GM12875 (cell line): ENCODE measurements at regions not wholly inside any gene's neighbourhood (a gene's known extent, or its start where the extent isn't known, plus 50 kb on each side); places are given as distances from the start of the nearest gene placed in this dataset.

ENCODE experiments used
- H3K4me3 ChIP-seq: one replicate; pipeline ENCODE4 v1.5.1; 2011; ENCODE audit warnings: low read depth, low read length, control low read depth
- TF ChIP-seq, protein P1 (sequence below): IDR thresholded peaks from 2 replicates; pipeline ENCODE4 v1.5.1; 2011; ENCODE audit warnings: low read depth, mild to moderate bottlenecking, control low read depth, inconsistent platforms, low read length, moderate library complexity, borderline replicate concordance; ENCODE audit not compliant: insufficient read depth

DNA sequence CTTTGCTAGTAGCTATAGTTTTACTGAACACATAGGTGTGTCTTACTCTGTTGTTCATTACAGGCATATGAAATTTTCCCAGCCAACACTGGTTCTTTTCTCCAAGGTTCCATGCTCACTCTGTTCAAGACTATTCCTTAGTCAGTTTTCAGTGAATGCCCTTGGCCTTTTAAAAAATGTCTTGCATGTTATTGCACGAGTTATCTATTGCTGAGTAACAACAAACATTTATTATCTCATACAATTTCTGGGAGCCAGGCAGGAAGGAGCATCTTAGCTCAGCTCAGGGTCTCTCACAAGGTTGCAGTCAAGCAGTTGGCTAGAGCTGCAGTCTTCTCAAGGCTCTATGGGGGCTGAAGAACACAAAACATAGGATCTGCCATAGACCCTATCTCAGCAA, 223.5 kb downstream of the BTG1 start:
- H3K4me3 ChIP-seq = no peak overlapping the region
- TF ChIP-seq, protein P1, sequence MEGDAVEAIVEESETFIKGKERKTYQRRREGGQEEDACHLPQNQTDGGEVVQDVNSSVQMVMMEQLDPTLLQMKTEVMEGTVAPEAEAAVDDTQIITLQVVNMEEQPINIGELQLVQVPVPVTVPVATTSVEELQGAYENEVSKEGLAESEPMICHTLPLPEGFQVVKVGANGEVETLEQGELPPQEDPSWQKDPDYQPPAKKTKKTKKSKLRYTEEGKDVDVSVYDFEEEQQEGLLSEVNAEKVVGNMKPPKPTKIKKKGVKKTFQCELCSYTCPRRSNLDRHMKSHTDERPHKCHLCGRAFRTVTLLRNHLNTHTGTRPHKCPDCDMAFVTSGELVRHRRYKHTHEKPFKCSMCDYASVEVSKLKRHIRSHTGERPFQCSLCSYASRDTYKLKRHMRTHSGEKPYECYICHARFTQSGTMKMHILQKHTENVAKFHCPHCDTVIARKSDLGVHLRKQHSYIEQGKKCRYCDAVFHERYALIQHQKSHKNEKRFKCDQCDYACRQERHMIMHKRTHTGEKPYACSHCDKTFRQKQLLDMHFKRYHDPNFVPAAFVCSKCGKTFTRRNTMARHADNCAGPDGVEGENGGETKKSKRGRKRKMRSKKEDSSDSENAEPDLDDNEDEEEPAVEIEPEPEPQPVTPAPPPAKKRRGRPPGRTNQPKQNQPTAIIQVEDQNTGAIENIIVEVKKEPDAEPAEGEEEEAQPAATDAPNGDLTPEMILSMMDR = no peak

DNA sequence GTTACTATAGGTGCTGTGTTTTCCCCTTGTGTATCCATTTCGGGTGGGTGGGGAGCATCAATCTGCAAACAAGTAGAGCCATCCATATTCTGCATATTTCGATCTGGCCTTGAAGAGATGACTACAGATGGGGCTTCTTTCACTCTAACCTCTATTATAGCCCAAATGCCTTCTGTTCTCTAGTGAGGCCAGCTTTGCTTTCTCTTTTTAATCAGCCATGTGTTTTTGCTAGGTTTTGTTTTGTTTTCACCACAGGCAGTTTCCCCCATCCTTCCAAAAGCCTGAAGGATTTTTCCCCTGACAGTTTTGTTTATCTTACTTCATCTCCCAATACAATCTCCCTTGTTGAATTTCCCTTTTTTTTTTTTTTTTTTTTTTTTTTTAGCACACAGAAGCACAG, 224.1 kb downstream of the BTG1 start:
- TF ChIP-seq, protein P1 = no peak
- no peak overlapping the region for H3K4me3 ChIP-seq

DNA sequence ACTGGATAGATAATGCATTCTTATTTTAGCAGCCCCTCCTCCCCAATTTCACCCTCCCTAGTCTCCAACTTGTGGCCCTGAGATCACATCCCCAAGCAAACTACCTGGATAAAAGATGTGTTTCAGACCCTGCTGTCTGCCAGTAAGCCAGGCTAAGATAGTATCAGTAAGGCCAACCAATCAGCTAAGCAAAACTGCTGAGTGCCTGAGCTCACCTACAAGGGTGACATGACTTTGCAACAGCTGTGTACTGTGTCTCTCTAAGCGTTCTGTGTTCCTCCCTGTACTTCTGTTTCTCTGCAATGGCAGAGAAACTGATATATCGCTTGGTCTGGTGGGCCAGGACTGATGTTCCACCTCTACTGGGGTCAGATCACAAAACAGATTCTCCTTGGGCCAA, 224.9 kb downstream of the BTG1 start:
- H3K4me3 ChIP-seq = no peak overlapping the region
- TF ChIP-seq, protein P1 = no peak

- TF ChIP-seq, protein P1 = no peak
Observed at GRCh38 chr12:91920276-91920675, 225.4 kb downstream of the BTG1 start.

DNA sequence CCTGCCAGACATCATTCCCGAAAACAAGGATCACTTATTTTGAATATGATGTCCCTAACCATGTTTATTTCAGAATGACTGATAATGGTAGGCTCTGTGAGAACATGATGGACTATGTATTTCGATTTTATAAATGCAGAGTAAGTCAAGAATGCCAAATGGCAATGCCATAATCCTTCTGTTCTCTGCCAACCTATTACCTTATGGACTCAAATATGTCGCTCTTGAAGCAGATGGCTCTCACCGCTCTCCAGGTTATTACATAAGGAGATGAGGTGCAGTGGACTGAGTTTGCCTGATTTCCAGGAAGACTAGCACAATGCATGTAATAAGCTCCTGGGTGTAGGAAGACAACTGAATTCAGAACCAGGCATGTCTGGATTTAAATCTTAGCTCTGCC, 227.2 kb downstream of the BTG1 start:
- no peak overlapping the region for H3K4me3 ChIP-seq
- TF ChIP-seq, protein P1 = no peak

More at GRCh38 chr12:91920276-91920675, 225.4 kb downstream of the BTG1 start:
- no peak overlapping the region for H3K4me3 ChIP-seq

- no peak overlapping the region for H3K4me3 ChIP-seq
- TF ChIP-seq, protein P1 = no peak
Observed at GRCh38 chr12:91914701-91915100, 230.9 kb downstream of the BTG1 start.

GRCh38 chr12:91913651-91914050, 232.0 kb downstream of the BTG1 start:
- TF ChIP-seq, protein P1 = no peak
- H3K4me3 ChIP-seq = no peak overlapping the region
